ENCODE measurements at regions not wholly inside any gene's neighbourhood (a gene's known extent, or its start where the extent isn't known, plus 50 kb on each side); places are given as distances from the start of the nearest gene placed in this dataset.

- Histone ChIP-seq H3K27me3 (ENCODE audit: control insufficient read depth in 2 of 2, insufficient read depth in 2 of 2, low read length in 2 of 2) (no peaks in the 10 kb centered on the region), H3K9me3 (replicated peaks; ENCODE audit: control insufficient read depth, insufficient read depth, low read depth, low read length) (no peaks in the 10 kb centered on the region), H3K4me2 (ENCODE audit: insufficient read depth, low read length) (no peak overlapping the region), H2AFZ (ENCODE audit: low read depth, low read length) (no peak overlapping the region), H3K36me3 (ENCODE audit: control insufficient read depth, insufficient read depth, low read length) (no peaks in the 10 kb centered on the region), H3K9ac (ENCODE audit: insufficient read depth in 1 of 2, low read depth in 2 of 2, low read length in 2 of 2) (no peak overlapping the region), H3K9me1 (ENCODE audit: control insufficient read depth, insufficient read depth, low read length) (no peaks in the 10 kb centered on the region), H3K27ac (ENCODE audit: extremely low read depth, low read depth, low read length) (no peak overlapping the region), H3K4me3 (no peak overlapping the region), H3K4me1 (replicated peaks in 1 of 2; ENCODE audit: control insufficient read depth in 2 of 2, insufficient read depth in 2 of 2, low read length in 2 of 2) (no peaks in the 10 kb centered on the region), H3K79me2 (ENCODE audit: control insufficient read depth, insufficient read depth, low read length) (no peaks in the 10 kb centered on the region), H4K20me1 (replicated peaks; ENCODE audit: control insufficient read depth, insufficient read depth, low read length) (no peaks in the 10 kb centered on the region)
- DNase-seq (ENCODE audit: extremely low read depth in 1 of 4, low spot score in 3 of 4) (no peak), ATAC-seq (no peak), FAIRE-seq (no peak)
- intact Hi-C loops (cut with micrococcal nuclease): no loop called here
- no TSS peak for BruUV-seq (replicated peaks)
- ChIA-PET CTCF (ENCODE audit: low intra/inter-chr PET ratio) (interaction anchor here (0.6 kb wide), 1 partner anchor 216 kb away, joined by 3 read pairs; no protein-coding TSS in a partner anchor), POLR2A (no interaction called here)
- no peak for TF ChIP-seq HLTF (IDR thresholded peaks at IDR 0.05)
- no peak for TF ChIP-seq EP300 (IDR thresholded peaks at IDR 0.05; ENCODE audit: low read length)
- no peak for TF ChIP-seq SNIP1 (IDR thresholded peaks at IDR 0.05; ENCODE audit: low read depth)
- TF ChIP-seq MXI1 (IDR thresholded peaks at IDR 0.05; ENCODE audit: low read depth, low read length): no peak
- no peak for TF ChIP-seq PKNOX1 (IDR thresholded peaks at IDR 0.05)
- TF ChIP-seq DDX20 (tag; IDR thresholded peaks at IDR 0.05; ENCODE audit: low read depth): no peak
- TF ChIP-seq ZNF609 (CRISPR knock-in tag; IDR thresholded peaks at IDR 0.05; ENCODE audit: borderline replicate concordance): no peak
- no peak for TF ChIP-seq SREBF1 (IDR thresholded peaks at IDR 0.05; ENCODE audit: borderline replicate concordance, low read depth, low read length)
- TF ChIP-seq PHTF2 (CRISPR knock-in tag; IDR thresholded peaks at IDR 0.05): no peak
- in situ Hi-C loops (cut with MboI): no loop called here
- 7% methylated on average over 1 of the region's 1 CpG for WGBS (ENCODE audit: insufficient coverage, low coverage, missing lambda C conversion rate)
Observed at GRCh38 chr16:72508191-72508590, 336.2 kb upstream of the PMFBP1 start.

Data from K562 (cell line).